GM21360 (cell line): ENCODE measurements at regions not wholly inside any gene's neighbourhood (a gene's known extent, or its start where the extent isn't known, plus 50 kb on each side); places are given as distances from the start of the nearest gene placed in this dataset.

Experiments
- ATAC-seq: cut with Tn5 transposase; IDR thresholded peaks from one replicate; pipeline ENCODE4 v1.9.1; 2021; ENCODE audit warnings: mild to moderate bottlenecking, moderate library complexity; ENCODE audit not compliant: unreplicated experiment

DNA sequence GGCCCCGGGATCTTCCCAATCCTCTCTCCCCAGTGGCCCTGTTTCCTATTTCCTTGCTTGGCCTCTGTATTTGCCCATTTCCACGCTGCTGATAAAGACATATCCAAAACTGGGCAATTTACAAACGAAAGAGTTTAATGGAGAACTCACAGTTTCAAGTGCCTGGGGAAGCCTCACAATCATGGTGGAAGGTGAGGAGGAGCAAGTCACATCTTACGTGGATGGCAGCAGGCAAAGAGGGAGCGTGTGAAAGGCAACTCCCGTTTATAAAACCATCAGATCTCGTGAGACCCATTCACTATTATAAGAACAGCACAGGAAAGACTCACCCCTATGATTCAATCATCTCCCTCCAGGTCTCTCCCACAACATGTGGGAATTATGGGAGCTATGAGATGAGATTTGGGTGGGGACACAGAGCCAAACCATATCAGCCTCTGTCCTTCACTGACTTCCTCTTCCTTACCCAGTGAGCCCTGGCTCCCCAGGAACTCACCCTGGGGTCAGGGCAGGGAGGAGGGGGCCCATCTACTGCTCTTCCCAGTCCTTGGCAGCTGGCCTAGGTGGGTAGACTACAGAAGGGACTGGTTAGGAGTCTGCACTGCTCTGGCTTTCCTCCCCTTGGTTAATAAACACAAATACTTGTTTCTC lies 105.8 kb upstream of the MYCN start:
- ATAC-seq, result no peak

DNA sequence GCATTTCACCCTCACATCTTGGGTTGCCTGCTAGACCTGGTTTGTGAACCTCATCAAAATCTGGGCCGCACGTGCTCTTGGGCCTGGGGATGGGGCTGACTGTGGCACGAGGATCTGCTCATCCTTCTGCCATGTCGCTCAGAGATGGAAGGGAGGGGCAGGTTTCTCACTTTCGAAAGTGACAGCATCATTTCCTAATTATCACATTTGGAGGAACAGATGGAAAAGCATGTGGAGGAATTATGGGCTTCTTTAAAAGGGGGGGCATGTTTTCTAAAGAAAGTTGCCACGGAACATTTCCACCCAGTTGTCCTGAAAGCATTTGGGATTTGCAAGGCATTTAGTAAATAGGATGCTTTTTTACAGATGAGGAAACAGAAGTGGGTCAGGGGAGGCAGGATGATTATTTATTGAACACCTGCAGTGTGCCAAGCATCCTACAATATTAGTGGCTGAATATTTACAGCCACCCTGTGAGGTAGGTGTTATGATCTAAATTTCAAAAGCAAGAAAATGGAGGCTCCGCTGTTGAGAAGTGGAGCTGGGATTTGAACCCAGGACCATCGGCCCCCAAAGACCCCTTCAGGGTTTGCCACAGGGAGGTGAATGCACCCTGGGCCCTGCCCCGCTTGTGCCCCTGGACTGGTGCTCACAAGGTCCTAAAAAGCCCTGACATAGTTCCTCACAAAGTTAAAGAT lies 104.2 kb upstream of the MYCN start:
- ATAC-seq, result no peak

DNA sequence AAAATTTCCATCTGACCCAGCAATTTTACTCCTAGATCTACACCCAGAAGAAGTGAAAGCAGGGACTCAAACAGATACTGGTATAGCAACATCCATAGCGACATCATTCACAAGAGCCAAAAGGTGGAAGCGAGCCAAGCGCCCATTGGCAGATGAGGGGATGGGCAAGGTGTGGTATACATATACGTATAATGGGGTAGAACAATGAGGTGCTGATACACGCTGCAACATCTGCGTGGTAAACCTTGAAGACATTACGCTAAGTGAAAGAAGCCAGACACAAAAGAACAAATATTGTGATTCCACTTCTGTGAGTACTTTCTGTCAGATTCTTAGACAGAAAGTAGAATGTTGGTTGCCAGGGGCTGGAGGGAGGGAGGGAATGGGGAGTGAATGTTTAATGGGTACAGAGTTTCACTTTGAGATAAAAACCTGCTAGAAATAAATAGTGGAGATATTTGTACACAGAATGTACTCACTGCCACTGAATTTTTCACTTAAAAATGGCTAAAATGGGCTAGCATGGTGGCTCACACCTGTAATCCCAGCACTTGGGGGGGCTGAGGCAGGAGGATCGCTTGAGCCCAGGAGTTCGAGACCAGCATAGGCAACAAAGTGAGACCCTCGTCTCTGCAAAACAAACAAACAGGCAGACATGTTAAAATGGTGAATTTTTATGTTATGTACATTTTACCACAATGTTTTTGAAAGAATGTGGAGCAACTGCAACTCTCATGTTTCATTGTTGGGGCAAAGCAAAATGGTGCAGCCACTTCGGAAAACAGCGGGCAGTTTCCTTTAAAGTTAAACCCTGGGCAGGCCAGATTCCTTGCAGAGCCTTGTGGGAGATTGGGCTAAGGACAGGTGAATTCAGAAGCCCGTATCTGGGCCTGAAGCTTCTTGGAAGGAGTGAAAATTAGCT lies 103.4 kb upstream of the MYCN start:
- ATAC-seq, result no peak

DNA sequence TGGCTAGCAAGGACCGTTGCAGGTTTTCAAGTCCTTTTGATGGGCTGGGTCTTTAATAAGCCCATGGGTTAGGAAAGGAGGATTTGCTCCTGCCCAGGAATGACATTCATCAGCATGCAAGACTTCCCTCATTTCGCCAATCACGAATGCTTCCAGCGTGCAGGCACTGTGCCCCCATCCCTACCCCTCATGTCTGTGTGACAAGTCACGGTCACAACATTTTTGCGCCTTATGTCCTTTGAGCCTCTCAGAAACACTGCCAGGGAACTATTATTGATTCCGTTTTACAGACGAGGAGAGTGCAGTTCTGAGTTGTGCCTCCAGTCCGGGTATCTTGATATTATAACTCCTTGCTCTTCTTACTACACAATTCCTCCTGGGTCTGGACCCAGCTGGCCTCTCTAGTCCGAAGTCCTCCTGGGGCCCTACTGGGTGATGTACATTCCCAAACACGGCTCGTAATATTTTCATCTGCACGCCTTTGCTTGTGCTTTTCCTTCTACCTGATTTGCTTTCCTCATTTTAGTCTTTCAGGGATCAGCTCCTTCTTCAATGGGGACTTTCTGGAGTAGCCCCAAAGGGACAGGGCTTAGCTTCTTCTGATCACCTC lies 101.8 kb upstream of the MYCN start:
- ATAC-seq, result no peak

GRCh38 chr2:15839426-15840124 lies 100.8 kb upstream of the MYCN start:
- ATAC-seq, result no peak

GRCh38 chr2:15840148-15840547 lies 100.2 kb upstream of the MYCN start:
- no peak for ATAC-seq

DNA sequence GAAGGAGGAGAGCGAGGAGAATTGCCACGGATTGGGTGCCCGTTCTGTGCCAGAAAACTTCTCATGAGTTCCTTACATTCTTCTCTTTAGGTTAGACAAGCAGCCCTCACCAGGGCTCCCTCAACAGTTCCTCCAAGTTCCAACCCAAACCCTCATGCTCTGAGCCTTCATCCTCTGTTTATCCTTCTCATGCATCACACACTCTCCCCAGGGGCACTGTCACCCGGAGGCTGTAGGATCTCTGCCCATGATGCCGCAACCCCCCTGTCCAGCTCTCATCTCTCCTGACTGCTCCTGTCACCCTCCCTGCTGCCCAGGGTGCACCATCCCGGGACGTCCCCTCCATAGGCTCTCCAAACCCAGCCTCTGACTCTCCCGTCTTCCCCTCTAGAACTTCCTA lies 99.4 kb upstream of the MYCN start:
- ATAC-seq, result no peak

GRCh38 chr2:15841776-15842560 lies 98.4 kb upstream of the MYCN start:
- ATAC-seq, result no peak

DNA sequence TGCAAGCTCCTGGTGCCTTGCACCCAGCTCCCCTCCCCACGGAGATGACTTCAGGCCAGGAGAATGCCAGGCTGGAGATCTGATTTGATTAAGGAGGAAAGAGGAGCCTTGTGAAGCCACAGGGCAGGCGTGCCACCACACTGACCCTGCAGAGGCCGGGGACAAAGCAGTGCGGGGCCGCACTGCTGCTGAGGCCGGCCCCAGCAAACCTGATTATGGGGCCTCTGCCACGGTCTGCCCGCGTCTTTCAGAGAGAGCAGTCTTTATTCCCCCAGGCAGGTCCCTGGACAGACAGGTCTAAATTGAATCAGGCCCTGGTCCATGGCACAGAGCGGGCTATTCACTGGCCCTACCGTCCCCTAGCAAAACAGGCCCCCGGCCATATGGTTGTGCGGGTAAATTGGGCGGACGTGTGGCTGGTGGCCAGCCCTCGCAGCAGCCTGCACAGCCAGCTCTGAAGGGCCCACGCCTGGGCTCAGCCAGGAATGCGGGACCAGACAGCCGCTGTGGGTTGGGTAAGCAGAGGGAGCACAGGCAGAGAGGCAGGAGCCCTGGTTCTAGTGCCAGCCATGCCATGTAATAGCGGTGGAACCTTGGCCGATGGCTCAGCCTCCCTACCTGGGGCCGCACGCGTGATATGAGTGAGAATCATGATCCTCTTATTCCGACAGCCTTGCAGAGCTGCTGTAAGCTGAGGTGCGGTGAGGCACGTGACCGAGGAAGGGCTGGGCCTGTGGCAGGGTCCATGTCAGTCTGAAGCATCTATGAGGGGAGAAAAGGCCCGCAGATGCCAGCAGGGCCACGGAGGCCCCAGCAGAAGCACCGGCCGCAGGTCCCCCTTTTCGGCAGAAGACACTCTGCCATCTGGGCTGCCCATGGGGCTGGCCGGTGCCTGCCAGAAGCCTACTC lies 97.3 kb upstream of the MYCN start:
- ATAC-seq, result no peak

DNA sequence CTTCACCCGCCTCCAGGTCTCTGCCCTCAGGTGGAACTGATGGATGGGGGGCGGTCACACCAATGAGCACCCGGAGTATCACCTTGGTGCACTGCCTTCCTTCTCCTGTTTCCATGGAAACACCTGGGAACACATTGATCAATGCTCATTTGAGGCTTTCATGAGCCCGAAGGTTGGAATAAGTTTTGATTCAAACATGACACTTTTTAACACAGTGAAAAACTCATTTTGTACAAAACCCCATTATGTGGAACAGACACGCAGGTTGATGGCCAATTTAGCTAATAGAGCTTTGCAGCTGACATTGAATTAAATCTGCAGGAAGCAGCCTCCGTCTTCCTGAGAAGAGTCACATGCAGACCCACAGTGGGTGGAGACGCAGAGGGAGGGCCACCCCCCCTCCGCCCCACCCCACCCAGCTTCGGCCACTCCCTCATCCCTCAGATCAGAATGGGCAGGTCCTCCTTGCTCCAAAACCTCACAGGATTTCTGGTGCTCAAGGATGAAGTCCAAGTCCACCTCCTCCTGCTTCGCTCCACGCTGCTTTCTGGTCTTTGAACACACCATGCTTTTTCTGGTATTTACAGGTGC lies 96.0 kb upstream of the MYCN start:
- no peak for ATAC-seq

GRCh38 chr2:15845294-15845693 lies 95.1 kb upstream of the MYCN start:
- no peak for ATAC-seq

DNA sequence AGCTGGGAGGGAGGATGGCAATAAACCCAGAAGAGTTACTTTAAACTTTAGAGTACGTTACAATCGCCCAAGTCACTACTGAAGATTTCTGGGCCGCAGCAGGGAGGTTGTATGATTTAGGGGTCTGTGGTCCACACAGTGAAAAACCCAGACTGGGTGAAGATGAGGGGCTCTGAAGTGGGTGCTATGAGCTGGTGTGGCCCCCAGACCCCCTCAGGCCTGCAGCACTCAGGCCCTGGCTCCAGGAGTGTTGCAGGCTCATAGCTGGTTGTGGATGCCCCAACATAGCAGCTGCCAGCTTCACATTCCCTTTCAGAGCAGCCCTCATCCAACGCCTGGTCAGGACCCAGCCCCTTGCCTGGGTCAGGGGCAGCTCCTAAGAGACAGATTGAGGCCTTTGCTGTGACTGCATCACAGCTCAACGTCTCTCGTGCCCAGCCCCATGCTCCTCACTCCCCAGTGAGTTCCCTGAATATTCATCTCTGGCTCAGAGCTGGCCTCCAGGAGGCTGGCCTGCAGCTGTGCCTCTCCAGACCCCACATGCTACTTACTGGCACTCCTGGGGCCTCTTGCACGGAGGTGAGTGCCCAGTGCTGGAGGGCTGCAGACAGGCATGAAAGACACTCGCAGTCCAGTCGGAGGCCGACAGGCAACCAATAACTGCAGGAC lies 94.5 kb upstream of the MYCN start:
- ATAC-seq, result no peak

DNA sequence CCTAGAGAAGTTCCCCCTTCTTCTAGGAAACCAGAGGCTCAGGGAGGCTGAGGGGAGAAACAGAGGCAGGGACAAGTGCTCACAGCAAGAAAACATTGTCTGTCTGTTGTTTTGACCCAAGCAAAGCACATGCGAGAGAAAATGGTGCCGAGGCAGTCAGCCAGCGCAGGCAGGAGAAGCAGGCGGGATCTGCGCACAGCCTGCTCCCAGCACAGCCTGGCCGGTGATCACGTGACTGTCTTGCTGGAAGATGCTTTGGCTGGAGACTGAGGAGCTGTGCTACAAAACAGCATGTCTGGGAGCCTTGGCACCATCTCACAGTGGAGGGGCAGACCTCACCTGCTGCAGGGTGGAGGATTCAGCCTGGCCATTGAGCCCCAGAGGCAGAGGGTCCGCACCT lies 93.7 kb upstream of the MYCN start:
- no peak for ATAC-seq

DNA sequence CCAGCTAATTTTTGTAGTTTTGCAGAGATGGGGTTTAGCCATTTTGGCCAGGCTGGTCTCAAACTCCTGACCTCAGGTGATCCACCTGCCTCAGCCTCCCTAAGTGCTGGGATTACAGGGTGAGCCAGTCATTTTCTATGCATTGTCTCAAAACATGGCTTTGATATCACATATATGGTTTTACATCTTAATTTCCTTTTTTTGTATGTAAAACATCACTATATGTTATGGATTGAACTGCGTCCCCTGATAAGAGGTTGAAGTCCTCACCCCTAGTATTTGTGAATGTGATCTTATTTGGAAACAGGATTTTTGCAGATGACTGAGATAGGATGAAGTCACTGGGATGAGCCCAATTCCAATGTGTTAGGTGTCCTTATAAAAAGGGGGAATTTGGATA lies 89.8 kb upstream of the MYCN start:
- ATAC-seq, result no peak

GRCh38 chr2:15851076-15851693 lies 89.2 kb upstream of the MYCN start:
- no peak for ATAC-seq

- ATAC-seq, result no peak
Measured at GRCh38 chr2:15852811-15853210, 87.5 kb upstream of the MYCN start.

DNA sequence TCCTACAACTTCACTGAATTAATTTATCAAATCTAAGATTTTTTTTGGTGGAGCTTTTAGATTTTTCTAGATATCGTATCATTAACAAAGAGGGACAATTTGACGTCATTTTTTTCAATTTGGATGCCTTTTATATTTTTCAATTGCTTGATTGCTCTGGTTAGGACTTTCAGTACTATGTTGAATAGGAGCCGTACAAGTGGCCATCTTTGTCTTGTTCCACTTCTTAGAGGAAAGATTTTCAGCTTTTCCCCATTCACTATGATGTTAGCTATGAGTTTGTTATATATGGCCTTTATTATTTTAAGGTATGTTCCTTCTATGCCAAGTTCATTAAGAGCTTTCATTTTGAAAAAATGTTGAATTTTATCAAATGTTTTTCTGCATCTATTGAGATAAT lies 86.4 kb upstream of the MYCN start:
- ATAC-seq, result no peak
